Calu3 (cell line): ENCODE measurements at regions not wholly inside any gene's neighbourhood (a gene's known extent, or its start where the extent isn't known, plus 50 kb on each side); places are given as distances from the start of the nearest gene placed in this dataset.
A peak's percentile ranks its signal among the peaks of the same experiment; 100 is the strongest.

Experiments
- BruUV-seq: library from RNA; stranded (reverse); fragments of 400-500 nt; replicated peaks from 2 replicates; lab custom pipeline; 2021; lab: Mats Ljungman, UMichigan
- CTCF ChIA-PET: fragments of 300-600 bp; sonication (Branson Sonifier 250); formaldehyde crosslinking; loops from one replicate; lab custom pipeline; 2022; ENCODE audit warnings: antibody characterized with exemption; lab: Charles Lee
- DNase-seq: peaks from one replicate; pipeline ENCODE4 v3.0.0; 2022
- H3K27ac Mint-ChIP-seq: one replicate; pipeline ENCODE4 v1.8.0; 2022; ENCODE audit warnings: mixed read lengths; ENCODE audit not compliant: unreplicated experiment
- H3K27me3 Mint-ChIP-seq: one replicate; pipeline ENCODE4 v1.8.0; 2022; ENCODE audit warnings: mixed read lengths; ENCODE audit not compliant: unreplicated experiment
- H3K36me3 Mint-ChIP-seq: one replicate; pipeline ENCODE4 v1.8.0; 2022; ENCODE audit warnings: mild to moderate bottlenecking, moderate library complexity, mixed read lengths; ENCODE audit not compliant: insufficient read depth, unreplicated experiment
- H3K4me1 Mint-ChIP-seq: one replicate; pipeline ENCODE4 v1.8.0; 2022; ENCODE audit warnings: mild to moderate bottlenecking, low read depth, mixed read lengths; ENCODE audit not compliant: unreplicated experiment
- H3K4me3 Mint-ChIP-seq: one replicate; pipeline ENCODE4 v1.8.0; 2022; ENCODE audit warnings: mild to moderate bottlenecking, low read depth, moderate library complexity, mixed read lengths; ENCODE audit not compliant: unreplicated experiment
- H3K9me3 Mint-ChIP-seq: one replicate; pipeline ENCODE4 v1.8.0; 2022; ENCODE audit warnings: low read depth, mixed read lengths; ENCODE audit not compliant: unreplicated experiment
- CTCF ChIP-seq: fragments of 200-600 bp; IDR thresholded peaks from one replicate; pipeline ENCODE4 v1.8.0; 2022; ENCODE audit warnings: antibody characterized with exemption; ENCODE audit not compliant: unreplicated experiment
- intact Hi-C: fragments of 100-400 bp; cut with micrococcal nuclease; formaldehyde crosslinking; loops from one replicate; pipeline ENCODE4 v1.10.0; 2022; ENCODE audit not compliant: unreplicated experiment

GRCh38 chr6:113633638-113634037, 223.5 kb upstream of the MARCKS start:
- H3K27me3 Mint-ChIP-seq, result no peaks in the 10 kb centered on the region
- peak overlapping the region; percentile 82 for H3K27ac Mint-ChIP-seq
- H3K9me3 Mint-ChIP-seq, result no peaks in the 10 kb centered on the region
- H3K36me3 Mint-ChIP-seq, result peaks cover 8% of the 10 kb centered on the region
- no peak overlapping the region for H3K4me3 Mint-ChIP-seq
- DNase-seq, result no peak
- intact Hi-C loops, result loop anchor here (2.0 to 10.0 kb wide), 5 partner anchors 151 to 511 kb away; no protein-coding TSS in a partner anchor
- no TSS peak for BruUV-seq
- peaks cover 59% of the 10 kb centered on the region for H3K4me1 Mint-ChIP-seq
- no peak for TF ChIP-seq CTCF
- CTCF ChIA-PET, result interaction anchor here (0.8 kb wide), 1 partner anchor 9 kb away, joined by 3 read pairs; no protein-coding TSS in a partner anchor

GRCh38 chr6:113634352-113635163, 222.6 kb upstream of the MARCKS start:
- H3K36me3 Mint-ChIP-seq, result peaks cover 8% of the 10 kb centered on the region
- TF ChIP-seq CTCF, result no peak
- no peaks in the 10 kb centered on the region for H3K9me3 Mint-ChIP-seq
- CTCF ChIA-PET, result interaction anchor here (0.6 to 1.0 kb wide), 4 partner anchors 8 to 757 kb away, joined by 3 to 7 read pairs (median 3); no protein-coding TSS in a partner anchor
- H3K27ac Mint-ChIP-seq, result peak overlapping the region; percentile 82
- H3K27me3 Mint-ChIP-seq, result no peaks in the 10 kb centered on the region
- BruUV-seq, result no TSS peak
- peak overlapping the region; percentile 4 for H3K4me3 Mint-ChIP-seq
- no peak for DNase-seq
- intact Hi-C loops, result loop anchor here (5.0 to 10.0 kb wide), 4 partner anchors 150 to 512 kb away; no protein-coding TSS in a partner anchor
- H3K4me1 Mint-ChIP-seq, result peaks cover 56% of the 10 kb centered on the region

DNA sequence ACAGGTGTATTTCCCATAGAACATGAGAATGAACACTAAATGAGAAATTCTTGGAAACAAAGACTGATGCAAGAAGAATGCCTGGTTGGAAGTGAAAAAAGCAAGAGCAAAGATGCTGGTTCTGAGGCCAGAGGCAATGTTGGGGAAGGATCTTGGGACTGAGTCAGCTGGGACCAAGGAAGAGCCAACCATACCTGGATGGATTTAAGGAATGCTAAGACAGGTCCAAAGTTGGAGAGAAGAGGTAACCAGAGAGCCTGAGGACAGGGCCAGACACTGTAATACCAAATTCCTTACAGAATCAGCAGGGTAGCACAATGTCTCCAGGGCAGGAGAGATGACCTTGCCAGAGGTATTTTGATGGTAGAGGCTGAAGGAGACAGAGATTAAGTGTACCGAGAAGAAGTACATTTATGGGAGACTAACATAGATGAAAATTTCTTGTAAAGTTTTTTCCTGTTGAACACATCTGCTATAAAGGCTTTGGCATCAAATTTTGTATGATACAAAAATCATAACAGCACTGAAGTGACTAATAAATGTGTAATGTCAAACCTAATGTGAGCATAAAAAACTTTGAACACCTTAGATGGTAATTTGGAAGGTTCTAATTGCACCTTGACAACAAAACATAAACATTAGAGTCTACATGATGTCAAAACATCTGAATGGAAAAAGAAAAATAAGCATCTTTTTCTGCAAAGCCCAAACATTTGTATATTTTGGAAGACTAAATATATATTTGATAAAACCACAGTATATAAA, 221.7 kb upstream of the MARCKS start:
- Mint-ChIP-seq H3K36me3 (peaks cover 8% of the 10 kb centered on the region), H3K4me3 (no peak overlapping the region), H3K9me3 (no peaks in the 10 kb centered on the region), H3K27me3 (no peaks in the 10 kb centered on the region), H3K27ac (peak overlapping the region; percentile 82), H3K4me1 (peaks cover 50% of the 10 kb centered on the region)
- no TSS peak for BruUV-seq
- no peak for DNase-seq
- intact Hi-C loops, result loop anchor here (10.0 kb wide), 1 partner anchor 149 kb away; no protein-coding TSS in a partner anchor
- CTCF ChIA-PET, result interaction anchor here (1.0 kb wide), 2 partner anchors 14 to 223 kb away, joined by 3 to 7 read pairs; no protein-coding TSS in a partner anchor
- TF ChIP-seq CTCF, result no peak

GRCh38 chr6:113636357-113636824, 220.8 kb upstream of the MARCKS start:
- Mint-ChIP-seq H3K36me3 (peaks cover 8% of the 10 kb centered on the region), H3K27me3 (no peaks in the 10 kb centered on the region), H3K4me1 (peaks cover 40% of the 10 kb centered on the region), H3K4me3 (no peak overlapping the region), H3K9me3 (no peaks in the 10 kb centered on the region), H3K27ac (peak overlapping the region; percentile 74)
- intact Hi-C loops, result loop anchor here (10.0 kb wide), 1 partner anchor 148 kb away; no protein-coding TSS in a partner anchor
- no peak for DNase-seq
- CTCF ChIA-PET, result interaction anchor here (0.7 to 1.4 kb wide), 2 partner anchors 16 to 150 kb away, joined by 4 to 9 read pairs; no protein-coding TSS in a partner anchor
- no TSS peak for BruUV-seq
- no peak for TF ChIP-seq CTCF
